T-helper 1 cell (primary cell): ENCODE measurements at regions not wholly inside any gene's neighbourhood (a gene's known extent, or its start where the extent isn't known, plus 50 kb on each side); places are given as distances from the start of the nearest gene placed in this dataset.

Experiments used
- DNase-seq, 5 donors: peaks; one replicate each; pipeline ENCODE4 v3.0.0-alpha.2; 2012 to 2020

DNA sequence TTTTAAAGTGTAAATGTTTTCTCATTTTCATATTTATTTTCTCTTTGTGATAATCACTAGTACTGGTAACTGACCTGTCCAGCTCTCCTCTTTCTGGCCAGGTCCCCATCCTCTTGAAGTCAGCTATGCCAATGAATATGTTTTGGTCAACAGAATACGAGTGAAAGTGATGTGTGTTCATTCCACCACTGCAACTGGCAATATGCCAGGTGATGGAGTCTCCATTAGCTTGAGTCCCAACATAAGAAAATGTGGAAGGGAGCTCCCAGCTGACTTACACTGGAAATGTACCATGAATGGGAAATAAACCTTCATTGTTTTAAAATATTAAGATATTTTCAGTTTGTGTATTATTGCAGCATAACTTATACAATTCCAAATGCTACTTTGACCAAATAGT lies 75.8 kb downstream of the CCDC34 start:
- no peak for DNase-seq

DNA sequence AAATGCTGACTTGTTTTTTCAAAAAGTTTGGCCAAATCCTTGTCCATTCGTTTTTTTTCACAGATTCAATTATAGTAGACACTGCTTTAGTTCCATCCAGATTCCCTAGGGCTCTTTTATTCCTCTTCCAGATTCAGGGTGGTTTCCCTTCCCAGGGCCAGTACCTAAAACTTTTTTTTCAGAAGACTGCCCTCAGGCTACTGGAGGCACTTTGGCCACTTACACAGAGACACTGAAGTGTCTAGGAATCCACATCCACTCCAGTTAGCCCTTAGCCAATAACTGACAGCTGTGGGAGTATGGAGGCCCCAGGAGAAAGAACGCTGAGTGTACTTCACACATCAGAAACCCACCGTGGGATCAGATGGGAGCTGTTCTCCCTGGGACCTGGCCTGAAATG lies 77.3 kb downstream of the CCDC34 start:
- no peak for DNase-seq

DNA sequence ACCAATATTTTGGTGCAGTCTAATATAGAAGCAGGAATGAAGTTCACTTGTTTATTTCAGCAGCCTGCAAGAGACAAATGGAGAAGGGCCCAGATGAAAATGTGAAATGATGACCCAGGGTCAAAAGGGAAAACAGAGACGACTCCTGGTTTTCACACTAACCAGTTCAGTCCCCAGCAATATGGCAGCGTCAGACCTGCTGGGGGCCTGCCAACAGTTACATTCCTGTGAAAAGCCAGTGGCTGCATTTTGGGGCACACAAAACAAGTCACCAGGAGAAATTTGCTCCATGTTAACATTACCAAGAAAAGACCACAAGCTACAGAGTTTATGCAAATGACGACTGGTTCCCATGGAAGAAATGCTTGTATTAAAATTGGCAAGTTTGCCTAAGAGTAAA lies 80.2 kb downstream of the CCDC34 start:
- DNase-seq, result no peak

DNA sequence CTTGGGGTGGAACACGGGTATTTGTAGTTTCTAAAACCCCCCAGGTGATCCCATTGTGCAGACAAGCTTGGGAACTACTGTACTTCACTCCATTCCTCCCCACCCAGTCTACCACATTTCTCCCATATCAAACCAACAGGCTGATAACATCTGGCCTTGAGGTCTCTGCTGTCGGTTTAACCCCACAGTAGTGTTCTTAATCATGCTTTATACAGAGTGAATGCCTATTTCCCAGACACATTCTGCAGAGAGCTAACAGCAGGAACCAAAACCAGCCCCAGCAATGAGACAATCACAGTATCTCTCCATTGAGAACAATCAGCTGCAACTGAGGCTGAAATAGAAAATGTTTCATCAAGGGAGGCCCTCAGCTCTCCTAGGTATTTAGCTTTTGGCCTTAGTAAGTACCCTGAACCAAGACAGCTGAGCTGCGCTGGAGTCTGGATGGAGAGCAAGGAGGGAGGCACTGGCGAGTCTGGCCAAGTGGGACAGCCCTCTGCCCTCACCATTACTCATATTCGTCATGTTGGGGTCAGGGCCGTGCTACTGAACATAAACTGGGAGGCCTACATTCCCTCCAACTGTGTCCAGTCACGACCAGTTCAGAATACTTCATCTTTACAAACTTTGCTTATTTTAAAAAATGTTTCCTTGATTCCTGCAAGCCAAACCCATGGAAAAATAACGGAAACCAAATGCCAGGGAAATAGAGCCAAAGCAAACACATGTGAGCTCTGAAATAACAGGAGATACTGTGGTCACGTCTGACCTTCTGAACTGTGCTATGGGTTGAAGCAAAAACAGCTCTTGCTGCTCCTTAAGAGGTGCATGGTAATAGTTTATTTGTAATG lies 81.0 kb downstream of the CCDC34 start:
- DNase-seq, result peak in 1 of 5 donors; percentile 3

DNA sequence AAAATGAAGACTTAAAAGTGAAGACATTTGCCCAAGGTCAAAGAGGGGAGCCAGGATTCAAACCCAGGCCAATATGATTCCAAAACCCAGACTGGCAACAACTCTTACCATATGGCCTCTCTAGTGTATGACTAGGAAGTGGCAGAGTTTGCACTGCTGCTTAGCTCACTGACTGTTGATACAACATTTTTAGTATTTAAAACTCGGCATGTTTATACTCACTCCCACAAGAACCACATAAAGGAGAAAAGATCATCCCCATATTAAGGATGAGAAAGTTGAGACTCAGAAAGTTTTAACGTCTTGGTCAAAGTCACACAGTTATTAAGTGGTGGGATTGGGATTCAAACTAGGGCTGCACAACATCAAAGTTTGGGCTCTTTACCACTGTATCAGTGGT lies 81.7 kb downstream of the CCDC34 start:
- DNase-seq, result no peak

DNA sequence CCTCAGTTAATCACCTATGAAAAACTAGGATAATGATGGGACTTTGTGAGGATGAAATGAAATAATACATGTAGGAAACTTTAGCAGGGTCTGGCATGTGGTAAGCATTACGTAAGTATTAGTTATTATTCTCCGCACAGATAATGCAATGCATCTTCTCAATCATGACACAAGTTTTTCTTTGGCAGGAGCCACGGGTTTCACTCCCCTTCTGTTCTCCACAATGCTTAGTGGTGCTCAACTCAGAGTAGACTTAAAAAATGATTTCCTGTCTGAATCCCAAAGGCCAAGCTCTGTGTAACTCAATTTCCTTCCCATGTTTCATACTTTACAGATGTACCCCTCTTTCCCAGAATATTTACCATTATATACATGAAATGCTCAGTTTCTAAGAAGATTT lies 82.9 kb downstream of the CCDC34 start:
- no peak for DNase-seq

DNA sequence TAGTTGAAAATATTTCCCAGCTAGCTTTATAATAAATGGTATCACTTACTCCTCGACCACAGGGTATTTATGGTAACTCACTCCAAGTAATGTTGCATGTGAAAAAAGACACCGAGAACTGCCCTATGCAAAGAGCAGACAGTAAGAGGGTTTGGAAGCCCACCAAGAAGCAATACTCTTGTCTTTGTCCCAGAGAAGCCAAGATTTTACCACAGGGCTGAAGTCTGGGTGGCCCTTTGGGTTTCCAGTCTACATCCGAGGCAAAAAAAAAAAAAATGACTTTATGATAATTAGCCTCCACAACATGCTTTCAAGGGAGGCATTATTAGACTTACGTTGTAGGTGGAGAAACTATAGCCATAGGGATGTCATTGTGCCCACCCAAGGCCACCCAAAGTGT lies 83.6 kb downstream of the CCDC34 start:
- no peak for DNase-seq

DNA sequence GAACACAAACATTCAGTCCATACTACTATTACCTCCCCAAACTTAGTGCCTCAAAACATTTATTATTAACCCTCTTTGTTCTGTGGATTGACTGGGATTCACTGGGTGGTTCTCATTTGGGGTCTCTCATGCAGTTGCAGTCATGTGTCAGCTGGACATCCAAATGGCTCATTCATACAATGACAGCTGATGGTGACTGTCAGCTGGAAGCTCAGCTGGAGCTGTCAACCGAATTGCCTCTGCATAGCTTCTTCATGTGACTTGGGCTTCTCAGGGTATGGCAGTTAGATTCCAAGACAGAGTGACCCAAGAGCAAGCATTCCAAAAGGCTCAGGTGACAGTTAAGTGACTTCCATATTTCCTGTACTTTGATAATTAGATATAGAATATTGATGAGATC lies 85.2 kb downstream of the CCDC34 start:
- DNase-seq, result no peak

DNA sequence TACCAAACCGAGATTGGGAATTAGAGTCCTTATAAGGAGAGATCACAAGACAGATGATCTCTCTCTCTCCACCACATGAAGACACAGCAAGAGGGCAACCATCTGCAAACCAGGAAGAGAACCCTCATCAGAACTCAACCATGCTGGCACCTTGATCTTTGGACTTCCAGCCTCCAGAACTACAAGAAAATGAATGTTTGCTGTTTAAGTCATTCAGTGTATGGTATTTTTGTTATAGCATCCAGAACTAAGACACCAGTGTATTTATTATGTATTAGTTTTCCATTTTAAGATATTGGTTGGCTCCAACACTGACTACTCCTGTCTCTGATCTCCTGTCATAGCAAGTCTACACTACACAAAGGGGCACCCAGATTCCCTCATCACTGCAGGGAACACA lies 86.9 kb downstream of the CCDC34 start:
- no peak for DNase-seq

DNA sequence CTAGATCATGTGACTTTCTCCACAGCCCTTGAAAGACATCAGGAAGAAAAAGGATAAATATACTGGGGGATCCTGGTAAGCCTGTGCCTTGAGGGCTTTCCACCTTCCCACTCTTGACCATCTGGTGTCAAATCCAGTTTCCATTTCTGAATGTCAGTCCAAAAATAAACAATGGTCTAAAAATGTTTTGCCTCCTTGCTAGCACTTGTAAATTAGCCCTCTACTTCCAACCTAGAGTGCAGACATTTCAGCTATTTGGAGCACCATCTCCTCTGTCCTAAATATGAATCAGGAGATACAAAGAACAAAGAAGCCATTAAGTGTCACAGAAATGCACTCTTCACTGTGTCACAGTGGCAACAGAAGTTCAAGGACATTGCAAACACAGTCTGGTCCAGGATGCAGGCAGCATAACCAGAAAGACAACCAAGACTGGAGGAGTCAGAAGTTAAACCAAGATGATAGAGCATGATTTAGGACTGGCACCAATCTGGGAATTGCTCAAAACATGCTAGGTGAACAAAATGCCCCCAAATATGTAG lies 88.1 kb downstream of the CCDC34 start:
- DNase-seq, result no peak

DNA sequence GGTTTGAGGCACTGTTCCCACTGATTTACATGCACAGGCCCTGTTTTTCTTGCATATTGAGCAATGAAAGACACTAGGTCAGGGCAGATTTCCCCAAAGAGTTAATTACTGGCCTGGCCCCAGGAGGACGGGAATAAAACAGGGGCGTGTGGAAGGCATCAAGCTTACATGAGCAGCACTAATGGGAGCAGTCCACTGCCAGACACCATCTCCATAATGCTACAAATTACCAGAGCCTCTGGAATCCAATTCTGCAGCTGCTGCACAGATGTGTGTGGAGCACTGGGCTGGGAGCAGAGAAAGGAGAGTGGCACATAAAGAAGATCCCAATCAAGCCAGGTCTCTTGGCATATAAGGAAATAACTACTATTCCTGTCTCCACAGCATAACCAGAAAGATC lies 96.9 kb downstream of the CCDC34 start:
- no peak for DNase-seq

DNA sequence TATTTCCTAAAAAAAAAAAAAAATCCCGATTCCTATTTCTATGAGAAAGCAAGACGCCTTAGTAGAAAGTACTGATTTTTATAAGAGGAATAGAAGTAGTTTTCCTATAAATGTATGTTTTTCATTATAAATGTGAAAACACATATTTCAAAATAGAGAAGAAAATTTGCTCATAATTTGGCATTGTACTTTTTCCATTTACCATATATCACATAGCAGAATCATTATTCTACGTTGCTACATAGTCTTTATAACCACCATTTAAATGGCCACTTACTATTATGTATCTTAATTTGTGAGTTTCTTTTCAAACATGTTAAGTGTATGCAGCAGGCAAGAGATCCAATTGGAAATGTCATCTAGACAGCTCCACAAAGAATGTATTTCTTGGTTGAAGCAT lies 99.0 kb downstream of the CCDC34 start:
- DNase-seq, result no peak

DNA sequence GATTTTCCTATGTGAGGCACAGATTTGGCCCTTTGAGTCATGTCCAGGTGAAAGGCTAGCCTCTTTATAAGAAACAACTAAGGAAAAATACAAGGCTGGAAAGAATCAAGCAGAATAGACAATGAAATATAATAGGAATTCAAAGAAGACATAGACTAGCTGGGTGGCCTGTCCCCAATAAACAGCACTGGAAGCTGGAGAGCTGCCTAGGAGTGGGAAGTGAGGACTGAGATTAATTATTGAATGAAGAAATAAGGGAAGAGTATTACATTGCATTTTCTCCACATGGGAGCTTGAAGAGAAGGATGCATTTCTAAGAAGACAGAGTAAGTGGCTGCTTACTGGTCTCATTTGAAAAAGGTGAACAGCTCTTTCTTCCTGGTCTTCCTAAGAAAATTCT lies 100.0 kb downstream of the CCDC34 start:
- no peak for DNase-seq

DNA sequence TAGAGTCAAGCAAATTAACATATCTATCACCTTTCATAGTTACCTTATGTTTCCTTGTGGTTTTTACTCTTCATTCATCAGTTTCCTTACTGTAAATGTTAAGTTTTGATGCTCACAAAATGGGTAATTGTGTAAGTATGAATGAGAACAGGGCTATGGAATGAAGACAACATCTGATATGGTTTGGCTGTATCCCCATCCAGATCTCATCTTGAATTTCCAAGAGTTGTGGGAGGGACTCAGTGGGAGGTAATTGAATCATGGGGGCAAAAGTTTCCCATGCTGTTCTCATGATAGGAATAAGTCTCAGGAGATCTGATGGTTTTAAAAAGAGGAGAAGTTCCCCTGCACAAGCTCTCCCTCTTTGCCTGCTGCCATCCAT lies 107.6 kb downstream of the CCDC34 start:
- DNase-seq, result no peak

DNA sequence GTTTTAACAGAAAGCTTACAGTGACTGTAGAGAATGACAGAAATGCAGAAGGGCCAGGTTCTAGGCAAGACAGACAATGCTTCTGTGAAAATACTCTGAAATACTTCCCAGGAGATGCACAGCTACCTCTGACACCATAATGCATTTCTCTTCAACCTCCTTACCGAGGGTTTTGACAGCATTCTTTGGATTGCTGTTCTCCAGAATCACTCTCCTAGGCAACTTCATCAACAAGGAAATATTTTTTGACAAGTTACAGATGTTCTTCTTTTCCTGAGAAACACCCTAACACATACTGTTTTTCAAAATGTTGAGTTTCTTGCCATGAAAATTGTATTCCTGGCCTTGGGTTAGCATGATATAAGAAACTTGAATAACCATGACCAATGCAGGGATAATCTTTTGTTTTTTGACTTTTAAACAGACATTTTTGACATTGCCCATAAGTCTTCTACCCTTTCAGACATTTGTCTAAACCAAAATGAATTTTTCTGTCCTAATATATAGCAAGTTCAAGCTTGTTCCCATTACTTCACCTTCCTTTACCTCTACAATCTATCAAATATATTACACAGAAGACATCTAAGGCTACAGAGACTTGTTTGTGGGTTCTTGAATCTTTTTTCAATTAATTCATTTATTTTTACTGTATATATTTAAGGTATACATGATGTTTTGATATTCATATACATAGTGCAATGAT lies 108.1 kb downstream of the CCDC34 start:
- DNase-seq, result no peak

DNA sequence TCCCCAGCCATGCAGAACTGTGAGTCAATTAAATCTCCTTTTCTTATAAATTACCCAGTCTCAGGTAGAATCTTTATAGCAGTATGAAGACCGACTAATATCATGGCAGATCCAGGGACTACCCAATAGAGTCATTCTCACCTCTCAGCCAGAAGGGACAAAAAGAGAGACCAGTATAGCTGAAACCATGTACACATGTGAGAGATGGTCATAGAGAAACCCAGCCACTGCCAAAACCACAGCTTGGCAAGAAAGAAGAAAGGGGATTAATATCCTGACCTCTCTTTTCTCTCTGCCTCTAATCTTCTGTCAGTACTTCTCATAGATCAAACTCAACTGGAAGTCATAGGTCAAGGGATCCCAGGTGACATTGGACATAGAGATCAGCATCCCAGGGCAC lies 109.8 kb downstream of the CCDC34 start:
- DNase-seq, result no peak

DNA sequence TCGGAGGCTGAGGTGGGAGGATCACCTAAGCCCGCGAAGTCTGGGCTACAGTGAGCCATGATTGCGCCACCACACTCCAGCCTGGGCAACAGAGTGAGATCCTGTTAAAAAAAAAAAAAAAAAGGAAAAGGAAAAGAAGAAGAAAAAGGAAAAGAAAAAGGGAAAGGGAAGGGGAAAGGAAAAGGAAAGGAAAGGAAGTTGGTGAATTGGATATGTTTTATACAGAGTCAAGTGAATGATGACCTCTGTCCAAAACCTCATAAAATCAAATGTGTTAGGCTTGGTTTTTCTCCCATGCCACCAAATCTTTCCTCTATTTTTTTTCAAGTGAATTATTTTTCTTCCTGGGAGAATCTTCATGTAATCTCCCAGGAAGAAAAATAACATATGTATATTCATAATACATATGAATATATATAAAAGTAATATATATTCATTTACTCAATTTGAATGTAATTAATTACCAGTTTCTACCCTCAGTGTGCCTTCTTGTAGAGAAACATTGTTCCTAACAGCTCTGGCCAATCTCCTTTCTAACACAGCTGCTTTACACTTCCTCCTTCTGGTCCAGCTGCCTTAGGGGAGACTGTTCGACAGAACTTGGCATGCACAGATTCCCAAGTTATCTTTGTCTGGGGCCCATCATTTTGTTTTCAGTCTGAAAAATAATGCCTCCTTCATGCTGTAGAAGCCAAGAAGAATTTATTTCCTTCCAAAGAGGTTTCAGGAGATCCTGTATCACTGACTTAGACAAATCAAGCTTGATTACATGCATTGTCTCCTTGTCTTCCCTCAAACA lies 111.9 kb downstream of the CCDC34 start:
- no peak for DNase-seq

DNA sequence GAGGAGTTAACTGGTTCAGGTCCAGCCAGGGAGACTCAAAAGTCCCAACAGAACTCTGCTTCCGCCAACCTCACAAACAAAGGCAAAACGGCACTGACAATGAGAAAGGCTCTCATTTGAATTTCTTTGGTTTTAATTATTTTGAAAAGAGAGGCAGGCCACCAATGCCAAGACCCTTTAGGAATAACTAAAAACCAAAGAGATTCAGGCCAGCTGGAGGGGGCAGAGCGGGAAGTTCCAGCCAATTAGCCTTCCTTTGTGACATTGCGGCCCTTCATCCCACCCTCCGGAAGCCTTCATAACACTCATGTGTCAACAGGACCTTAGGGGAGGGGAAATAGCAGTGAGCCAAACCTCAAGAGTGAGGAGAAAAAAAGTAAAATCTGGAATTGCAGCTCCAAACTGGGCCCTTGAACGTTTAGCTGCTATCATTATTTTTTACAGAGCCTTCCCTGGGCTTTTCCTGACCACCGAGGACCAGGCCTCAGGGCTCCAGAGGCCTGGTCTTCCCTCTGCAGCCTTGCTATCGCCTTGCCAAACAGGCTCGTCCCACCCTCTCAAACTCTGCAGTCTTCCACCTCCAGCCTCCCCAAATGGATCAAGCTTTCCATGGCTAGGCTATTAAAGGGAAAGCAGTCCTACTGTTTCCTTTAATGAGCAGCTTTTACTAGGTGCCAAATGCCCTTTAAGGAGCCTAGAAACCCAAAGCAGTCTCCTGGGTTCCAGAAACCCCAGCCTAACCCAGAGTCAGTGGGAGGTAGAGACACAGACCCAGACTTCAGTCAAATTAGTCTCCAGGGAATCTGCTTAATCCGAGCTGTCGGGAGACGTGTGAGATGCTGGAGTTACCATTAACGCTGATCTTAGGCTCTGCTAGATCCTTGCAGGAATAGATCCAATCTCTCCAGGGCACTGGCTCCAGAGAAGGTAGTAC lies 114.2 kb downstream of the CCDC34 start:
- DNase-seq, result no peak

DNA sequence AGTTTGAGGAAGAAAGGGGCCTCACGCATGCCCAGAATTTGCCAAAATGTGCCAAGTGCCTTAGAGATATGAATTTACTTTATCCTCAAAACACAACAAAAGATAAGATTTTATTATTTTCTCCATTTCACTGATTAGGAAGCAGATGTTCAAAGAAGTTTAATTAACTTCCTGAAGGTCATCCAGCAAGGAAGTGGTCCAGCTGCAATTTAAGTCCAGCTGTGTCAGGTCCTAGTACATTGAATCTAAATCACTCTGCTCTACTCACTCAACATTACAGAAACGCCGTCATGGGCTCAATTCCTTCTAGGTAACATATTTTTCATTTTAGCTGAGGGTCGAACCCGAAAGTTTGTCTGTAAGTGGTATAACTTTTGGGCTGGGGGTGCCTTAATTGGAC lies 115.4 kb downstream of the CCDC34 start:
- no peak for DNase-seq

DNA sequence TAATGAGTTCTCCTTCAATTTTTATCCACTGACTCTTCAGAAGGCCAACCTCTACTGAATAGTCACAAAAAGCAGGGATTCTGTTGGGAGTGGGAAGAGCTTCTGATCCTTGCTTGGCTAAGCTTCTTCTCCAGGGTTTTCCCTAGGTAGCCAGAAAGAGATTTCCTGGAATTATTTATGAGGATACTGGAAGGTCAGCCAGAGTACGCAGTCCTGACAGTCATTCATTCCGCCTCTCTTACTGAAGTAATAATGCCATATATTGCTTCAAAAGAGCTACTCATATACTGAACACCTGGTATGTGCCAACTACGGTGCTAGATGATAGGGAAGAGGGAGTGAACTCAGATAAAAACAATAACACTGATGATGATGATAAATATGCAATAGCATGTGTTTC lies 116.1 kb downstream of the CCDC34 start:
- DNase-seq, result no peak

DNA sequence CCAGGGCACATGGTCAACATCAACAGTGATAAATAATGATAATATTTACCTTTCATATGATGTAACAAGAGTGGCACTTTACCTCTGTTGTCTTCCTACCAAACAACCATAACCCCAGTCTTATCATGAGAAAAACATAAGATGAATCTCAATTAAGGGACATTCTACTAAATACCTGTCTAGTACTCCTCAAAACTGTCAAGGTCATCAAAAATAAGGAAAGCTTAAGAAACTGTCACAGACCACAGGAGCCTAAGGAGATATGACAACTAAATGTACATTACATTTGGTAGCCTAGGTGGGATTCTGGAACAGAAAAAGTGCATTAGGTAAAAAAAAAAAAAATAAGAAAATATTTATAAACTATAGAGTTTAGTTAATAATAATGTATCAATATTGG lies 118.1 kb downstream of the CCDC34 start:
- no peak for DNase-seq

DNA sequence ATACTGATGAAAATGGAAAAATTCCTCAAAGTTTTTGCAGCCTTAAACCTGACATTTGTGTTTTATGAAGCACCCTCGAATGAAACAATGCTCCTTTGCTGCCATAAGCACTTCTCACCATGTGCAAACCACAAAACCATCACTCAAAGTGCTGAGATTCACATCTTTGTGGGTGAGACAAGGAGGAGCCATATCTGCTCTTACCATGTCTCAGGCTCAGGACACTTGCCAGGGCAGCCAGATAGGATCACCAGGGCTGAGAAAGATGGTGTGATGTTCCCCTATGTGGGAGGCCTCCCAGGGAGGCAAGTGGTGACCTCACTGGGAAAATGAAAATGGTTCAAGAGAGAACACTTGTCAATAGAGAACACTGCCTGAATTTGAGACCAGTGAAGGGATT lies 120.4 kb downstream of the CCDC34 start:
- no peak for DNase-seq
